ENCODE measurements at regions not wholly inside any gene's neighbourhood (a gene's known extent, or its start where the extent isn't known, plus 50 kb on each side); places are given as distances from the start of the nearest gene placed in this dataset.

DNA sequence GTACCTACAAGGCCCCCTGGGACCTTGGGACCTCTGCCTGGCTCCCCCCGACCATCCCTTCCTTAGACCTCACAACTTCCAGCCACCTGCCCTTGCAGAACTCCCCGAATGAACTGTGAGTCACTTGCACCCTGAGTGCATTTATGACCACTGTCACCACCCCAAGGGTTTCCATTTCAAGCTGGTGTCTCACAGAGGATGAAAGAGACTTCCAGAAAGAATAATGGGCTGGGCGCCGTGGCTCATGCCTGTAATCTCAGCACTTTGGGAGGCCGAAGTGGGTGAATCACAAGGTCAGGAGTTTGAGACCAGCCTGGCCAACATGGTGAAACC, 124.5 kb upstream of the CIBAR2 start:
- DNase-seq (ENCODE audit: low spot score) = no peak
- H3K36me3 Mint-ChIP-seq (ENCODE audit: low read depth) = no peaks in the 10 kb centered on the region
- no peak overlapping the region for H3K4me3 Mint-ChIP-seq (ENCODE audit: unreplicated experiment)
- TF ChIP-seq, protein P1, sequence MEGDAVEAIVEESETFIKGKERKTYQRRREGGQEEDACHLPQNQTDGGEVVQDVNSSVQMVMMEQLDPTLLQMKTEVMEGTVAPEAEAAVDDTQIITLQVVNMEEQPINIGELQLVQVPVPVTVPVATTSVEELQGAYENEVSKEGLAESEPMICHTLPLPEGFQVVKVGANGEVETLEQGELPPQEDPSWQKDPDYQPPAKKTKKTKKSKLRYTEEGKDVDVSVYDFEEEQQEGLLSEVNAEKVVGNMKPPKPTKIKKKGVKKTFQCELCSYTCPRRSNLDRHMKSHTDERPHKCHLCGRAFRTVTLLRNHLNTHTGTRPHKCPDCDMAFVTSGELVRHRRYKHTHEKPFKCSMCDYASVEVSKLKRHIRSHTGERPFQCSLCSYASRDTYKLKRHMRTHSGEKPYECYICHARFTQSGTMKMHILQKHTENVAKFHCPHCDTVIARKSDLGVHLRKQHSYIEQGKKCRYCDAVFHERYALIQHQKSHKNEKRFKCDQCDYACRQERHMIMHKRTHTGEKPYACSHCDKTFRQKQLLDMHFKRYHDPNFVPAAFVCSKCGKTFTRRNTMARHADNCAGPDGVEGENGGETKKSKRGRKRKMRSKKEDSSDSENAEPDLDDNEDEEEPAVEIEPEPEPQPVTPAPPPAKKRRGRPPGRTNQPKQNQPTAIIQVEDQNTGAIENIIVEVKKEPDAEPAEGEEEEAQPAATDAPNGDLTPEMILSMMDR (IDR thresholded peaks at IDR 0.05) = no peak
- H3K4me1 Mint-ChIP-seq (ENCODE audit: low read depth) = peaks cover 54% of the 10 kb centered on the region
- H3K9me3 Mint-ChIP-seq (ENCODE audit: low read depth) = no peaks in the 10 kb centered on the region
- H3K27me3 Mint-ChIP-seq (ENCODE audit: low read depth) = no peaks in the 10 kb centered on the region
- H3K27ac Mint-ChIP-seq (ENCODE audit: unreplicated experiment) = no peak overlapping the region

- H3K27me3 Mint-ChIP-seq (ENCODE audit: low read depth) = no peaks in the 10 kb centered on the region
- TF ChIP-seq, protein P1 (IDR thresholded peaks at IDR 0.05) = no peak
- H3K36me3 Mint-ChIP-seq (ENCODE audit: low read depth) = no peaks in the 10 kb centered on the region
- no peak for DNase-seq (ENCODE audit: low spot score)
- H3K27ac Mint-ChIP-seq (ENCODE audit: unreplicated experiment) = peak overlapping the region; percentile 39
- no peaks in the 10 kb centered on the region for H3K9me3 Mint-ChIP-seq (ENCODE audit: low read depth)
- no peak overlapping the region for H3K4me3 Mint-ChIP-seq (ENCODE audit: unreplicated experiment)
- H3K4me1 Mint-ChIP-seq (ENCODE audit: low read depth) = peaks cover 44% of the 10 kb centered on the region
Observed at GRCh38 chr16:85237817-85238216, 125.5 kb upstream of the CIBAR2 start.

DNA sequence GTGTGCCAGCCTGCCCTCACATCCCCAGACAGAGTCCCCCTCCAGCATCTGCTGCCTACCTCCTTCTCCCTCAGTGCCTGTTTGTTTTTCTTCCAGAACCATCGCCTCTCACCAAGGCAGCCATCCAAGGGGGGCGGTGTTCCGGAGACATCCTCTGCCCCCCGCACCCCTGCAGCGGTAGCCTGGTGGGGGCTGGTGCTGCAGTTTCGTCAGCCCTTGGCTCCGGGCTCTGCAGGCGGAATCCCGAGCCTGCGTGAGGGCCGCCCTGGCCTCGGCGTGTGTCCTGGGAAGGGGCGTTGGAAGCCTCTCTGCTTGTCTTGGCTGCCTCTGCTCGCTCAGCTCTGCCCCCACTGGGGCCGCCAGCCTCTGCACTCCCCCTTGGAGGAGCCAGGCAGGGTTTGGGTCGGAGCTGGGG, 126.0 kb upstream of the CIBAR2 start:
- no peak for DNase-seq (ENCODE audit: low spot score)
- no peaks in the 10 kb centered on the region for H3K36me3 Mint-ChIP-seq (ENCODE audit: low read depth)
- TF ChIP-seq, protein P1 (IDR thresholded peaks at IDR 0.05) = peak; percentile 67
- H3K27me3 Mint-ChIP-seq (ENCODE audit: low read depth) = no peaks in the 10 kb centered on the region
- H3K9me3 Mint-ChIP-seq (ENCODE audit: low read depth) = no peaks in the 10 kb centered on the region
- peak overlapping the region; percentile 41 for H3K27ac Mint-ChIP-seq (ENCODE audit: unreplicated experiment)
- peaks cover 40% of the 10 kb centered on the region for H3K4me1 Mint-ChIP-seq (ENCODE audit: low read depth)
- H3K4me3 Mint-ChIP-seq (ENCODE audit: unreplicated experiment) = no peak overlapping the region

- Mint-ChIP-seq H3K27ac (ENCODE audit: unreplicated experiment) (no peak overlapping the region), H3K4me3 (ENCODE audit: unreplicated experiment) (no peak overlapping the region), H3K27me3 (ENCODE audit: low read depth) (no peaks in the 10 kb centered on the region), H3K36me3 (ENCODE audit: low read depth) (no peaks in the 10 kb centered on the region), H3K9me3 (ENCODE audit: low read depth) (no peaks in the 10 kb centered on the region), H3K4me1 (ENCODE audit: low read depth) (peaks cover 35% of the 10 kb centered on the region)
- no peak for DNase-seq (ENCODE audit: low spot score)
- TF ChIP-seq, protein P1 (IDR thresholded peaks at IDR 0.05) = no peak
Observed at GRCh38 chr16:85239239-85239638, 127.0 kb upstream of the CIBAR2 start.

- Mint-ChIP-seq H3K4me3 (ENCODE audit: unreplicated experiment) (no peak overlapping the region), H3K9me3 (ENCODE audit: low read depth) (no peaks in the 10 kb centered on the region), H3K36me3 (ENCODE audit: low read depth) (no peaks in the 10 kb centered on the region), H3K27ac (ENCODE audit: unreplicated experiment) (no peak overlapping the region), H3K27me3 (ENCODE audit: low read depth) (no peaks in the 10 kb centered on the region), H3K4me1 (ENCODE audit: low read depth) (peaks cover 28% of the 10 kb centered on the region)
- no peak for DNase-seq (ENCODE audit: low spot score)
- TF ChIP-seq, protein P1 (IDR thresholded peaks at IDR 0.05) = no peak
Observed at GRCh38 chr16:85239871-85240270, 127.6 kb upstream of the CIBAR2 start.

All from chondrocyte (in vitro differentiated cells).